ENCODE measurements at regions not wholly inside any gene's neighbourhood (a gene's known extent, or its start where the extent isn't known, plus 50 kb on each side); places are given as distances from the start of the nearest gene placed in this dataset.

DNA sequence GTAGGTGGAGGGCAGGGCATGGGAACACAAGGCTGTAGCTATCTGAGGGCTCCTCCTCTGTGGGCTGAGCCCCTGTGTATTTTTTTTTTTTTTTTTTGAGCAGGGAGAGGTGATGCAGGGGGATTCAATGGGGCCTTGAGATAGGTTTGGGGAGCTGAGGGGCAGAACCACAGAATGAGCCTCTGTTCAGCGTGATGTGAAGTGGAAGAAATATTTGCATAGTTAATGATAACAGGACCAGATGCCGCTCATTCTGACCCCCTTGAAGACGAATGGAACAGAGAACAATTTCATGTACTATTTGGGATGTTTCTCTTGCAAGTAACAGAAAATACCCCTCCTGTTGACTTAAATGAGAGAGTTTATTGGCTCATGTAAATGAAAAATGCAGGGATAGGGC, 69.7 kb upstream of the EMX2 start:
- TF ChIP-seq POLR2A (IDR thresholded peaks at IDR 0.05): no peak
- TF ChIP-seq, protein P1, sequence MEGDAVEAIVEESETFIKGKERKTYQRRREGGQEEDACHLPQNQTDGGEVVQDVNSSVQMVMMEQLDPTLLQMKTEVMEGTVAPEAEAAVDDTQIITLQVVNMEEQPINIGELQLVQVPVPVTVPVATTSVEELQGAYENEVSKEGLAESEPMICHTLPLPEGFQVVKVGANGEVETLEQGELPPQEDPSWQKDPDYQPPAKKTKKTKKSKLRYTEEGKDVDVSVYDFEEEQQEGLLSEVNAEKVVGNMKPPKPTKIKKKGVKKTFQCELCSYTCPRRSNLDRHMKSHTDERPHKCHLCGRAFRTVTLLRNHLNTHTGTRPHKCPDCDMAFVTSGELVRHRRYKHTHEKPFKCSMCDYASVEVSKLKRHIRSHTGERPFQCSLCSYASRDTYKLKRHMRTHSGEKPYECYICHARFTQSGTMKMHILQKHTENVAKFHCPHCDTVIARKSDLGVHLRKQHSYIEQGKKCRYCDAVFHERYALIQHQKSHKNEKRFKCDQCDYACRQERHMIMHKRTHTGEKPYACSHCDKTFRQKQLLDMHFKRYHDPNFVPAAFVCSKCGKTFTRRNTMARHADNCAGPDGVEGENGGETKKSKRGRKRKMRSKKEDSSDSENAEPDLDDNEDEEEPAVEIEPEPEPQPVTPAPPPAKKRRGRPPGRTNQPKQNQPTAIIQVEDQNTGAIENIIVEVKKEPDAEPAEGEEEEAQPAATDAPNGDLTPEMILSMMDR (IDR thresholded peaks at IDR 0.05): no peak
